Calu3 (cell line): ENCODE measurements at regions not wholly inside any gene's neighbourhood (a gene's known extent, or its start where the extent isn't known, plus 50 kb on each side); places are given as distances from the start of the nearest gene placed in this dataset.

Experiments
- BruUV-seq: library from RNA; stranded (reverse); fragments of 400-500 nt; replicated peaks from 2 replicates; lab custom pipeline; 2021; lab: Mats Ljungman, UMichigan
- CTCF ChIA-PET: fragments of 300-600 bp; sonication (Branson Sonifier 250); formaldehyde crosslinking; loops from one replicate; lab custom pipeline; 2022; ENCODE audit warnings: antibody characterized with exemption; lab: Charles Lee
- DNase-seq: peaks from one replicate; pipeline ENCODE4 v3.0.0; 2022
- H3K27ac Mint-ChIP-seq: one replicate; pipeline ENCODE4 v1.8.0; 2022; ENCODE audit warnings: mixed read lengths; ENCODE audit not compliant: unreplicated experiment
- H3K27me3 Mint-ChIP-seq: one replicate; pipeline ENCODE4 v1.8.0; 2022; ENCODE audit warnings: mixed read lengths; ENCODE audit not compliant: unreplicated experiment
- H3K36me3 Mint-ChIP-seq: one replicate; pipeline ENCODE4 v1.8.0; 2022; ENCODE audit warnings: mild to moderate bottlenecking, moderate library complexity, mixed read lengths; ENCODE audit not compliant: insufficient read depth, unreplicated experiment
- H3K4me1 Mint-ChIP-seq: one replicate; pipeline ENCODE4 v1.8.0; 2022; ENCODE audit warnings: mild to moderate bottlenecking, low read depth, mixed read lengths; ENCODE audit not compliant: unreplicated experiment
- H3K4me3 Mint-ChIP-seq: one replicate; pipeline ENCODE4 v1.8.0; 2022; ENCODE audit warnings: mild to moderate bottlenecking, low read depth, moderate library complexity, mixed read lengths; ENCODE audit not compliant: unreplicated experiment
- H3K9me3 Mint-ChIP-seq: one replicate; pipeline ENCODE4 v1.8.0; 2022; ENCODE audit warnings: low read depth, mixed read lengths; ENCODE audit not compliant: unreplicated experiment
- intact Hi-C: fragments of 100-400 bp; cut with micrococcal nuclease; formaldehyde crosslinking; loops from one replicate; pipeline ENCODE4 v1.10.0; 2022; ENCODE audit not compliant: unreplicated experiment
- TF ChIP-seq, protein P1 (sequence below): fragments of 200-600 bp; IDR thresholded peaks from one replicate; pipeline ENCODE4 v1.8.0; 2022; ENCODE audit warnings: antibody characterized with exemption; ENCODE audit not compliant: unreplicated experiment

DNA sequence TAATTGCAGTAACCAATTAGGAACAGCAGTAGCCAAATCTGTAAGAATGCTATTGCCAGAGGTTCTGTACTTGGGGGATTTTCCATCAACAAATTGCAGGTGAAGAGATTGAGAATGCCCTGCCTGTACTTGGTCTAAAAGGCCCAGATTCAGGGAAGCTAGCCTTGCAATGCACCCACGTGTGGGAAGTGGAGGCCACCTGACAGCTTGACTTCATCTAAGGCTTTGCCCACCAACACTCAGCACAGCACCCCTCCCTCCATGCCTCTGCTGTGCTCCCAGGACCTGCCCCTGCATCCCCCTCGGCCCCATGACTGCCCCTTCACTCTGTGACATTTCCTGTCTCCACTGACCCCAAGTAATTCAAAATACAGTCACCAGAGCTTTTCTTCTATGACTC is 79.1 kb upstream of the CDH5 start:
- Mint-ChIP-seq H3K36me3 (no peaks in the 10 kb centered on the region), H3K27me3 (peaks cover 11% of the 10 kb centered on the region), H3K9me3 (no peaks in the 10 kb centered on the region), H3K27ac (no peak overlapping the region), H3K4me1 (peaks cover 13% of the 10 kb centered on the region), H3K4me3 (no peak overlapping the region)
- no peak for DNase-seq
- BruUV-seq = no TSS peak
- intact Hi-C loops = no loop called here
- CTCF ChIA-PET = no interaction called here
- TF ChIP-seq, protein P1, sequence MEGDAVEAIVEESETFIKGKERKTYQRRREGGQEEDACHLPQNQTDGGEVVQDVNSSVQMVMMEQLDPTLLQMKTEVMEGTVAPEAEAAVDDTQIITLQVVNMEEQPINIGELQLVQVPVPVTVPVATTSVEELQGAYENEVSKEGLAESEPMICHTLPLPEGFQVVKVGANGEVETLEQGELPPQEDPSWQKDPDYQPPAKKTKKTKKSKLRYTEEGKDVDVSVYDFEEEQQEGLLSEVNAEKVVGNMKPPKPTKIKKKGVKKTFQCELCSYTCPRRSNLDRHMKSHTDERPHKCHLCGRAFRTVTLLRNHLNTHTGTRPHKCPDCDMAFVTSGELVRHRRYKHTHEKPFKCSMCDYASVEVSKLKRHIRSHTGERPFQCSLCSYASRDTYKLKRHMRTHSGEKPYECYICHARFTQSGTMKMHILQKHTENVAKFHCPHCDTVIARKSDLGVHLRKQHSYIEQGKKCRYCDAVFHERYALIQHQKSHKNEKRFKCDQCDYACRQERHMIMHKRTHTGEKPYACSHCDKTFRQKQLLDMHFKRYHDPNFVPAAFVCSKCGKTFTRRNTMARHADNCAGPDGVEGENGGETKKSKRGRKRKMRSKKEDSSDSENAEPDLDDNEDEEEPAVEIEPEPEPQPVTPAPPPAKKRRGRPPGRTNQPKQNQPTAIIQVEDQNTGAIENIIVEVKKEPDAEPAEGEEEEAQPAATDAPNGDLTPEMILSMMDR = no peak

DNA sequence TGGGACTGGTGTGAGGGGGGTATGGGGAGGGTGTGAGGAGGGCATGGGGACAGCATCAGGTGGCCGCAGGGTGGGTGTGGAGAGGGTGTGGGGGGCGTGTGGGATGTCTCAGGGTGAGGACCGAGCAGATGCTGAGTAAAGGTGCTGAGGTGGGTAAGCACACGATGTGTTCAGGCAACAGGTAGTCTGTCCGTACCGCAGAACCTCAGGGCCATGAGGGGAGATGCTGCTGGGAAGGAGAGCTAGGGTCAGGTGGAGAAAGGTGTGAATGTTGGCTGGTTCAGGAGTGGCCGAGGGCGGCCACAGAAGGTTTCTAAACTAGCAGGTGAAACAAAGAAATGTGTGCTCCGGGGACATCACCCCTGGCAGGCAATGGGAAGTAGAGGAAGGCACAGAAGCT is 80.0 kb upstream of the CDH5 start:
- TF ChIP-seq, protein P1 = no peak
- CTCF ChIA-PET = no interaction called here
- intact Hi-C loops = no loop called here
- H3K36me3 Mint-ChIP-seq = no peaks in the 10 kb centered on the region
- peaks cover 13% of the 10 kb centered on the region for H3K4me1 Mint-ChIP-seq
- no peak overlapping the region for H3K27ac Mint-ChIP-seq
- H3K4me3 Mint-ChIP-seq = no peak overlapping the region
- peaks cover 2% of the 10 kb centered on the region for H3K27me3 Mint-ChIP-seq
- no peaks in the 10 kb centered on the region for H3K9me3 Mint-ChIP-seq
- no TSS peak for BruUV-seq
- DNase-seq = no peak

DNA sequence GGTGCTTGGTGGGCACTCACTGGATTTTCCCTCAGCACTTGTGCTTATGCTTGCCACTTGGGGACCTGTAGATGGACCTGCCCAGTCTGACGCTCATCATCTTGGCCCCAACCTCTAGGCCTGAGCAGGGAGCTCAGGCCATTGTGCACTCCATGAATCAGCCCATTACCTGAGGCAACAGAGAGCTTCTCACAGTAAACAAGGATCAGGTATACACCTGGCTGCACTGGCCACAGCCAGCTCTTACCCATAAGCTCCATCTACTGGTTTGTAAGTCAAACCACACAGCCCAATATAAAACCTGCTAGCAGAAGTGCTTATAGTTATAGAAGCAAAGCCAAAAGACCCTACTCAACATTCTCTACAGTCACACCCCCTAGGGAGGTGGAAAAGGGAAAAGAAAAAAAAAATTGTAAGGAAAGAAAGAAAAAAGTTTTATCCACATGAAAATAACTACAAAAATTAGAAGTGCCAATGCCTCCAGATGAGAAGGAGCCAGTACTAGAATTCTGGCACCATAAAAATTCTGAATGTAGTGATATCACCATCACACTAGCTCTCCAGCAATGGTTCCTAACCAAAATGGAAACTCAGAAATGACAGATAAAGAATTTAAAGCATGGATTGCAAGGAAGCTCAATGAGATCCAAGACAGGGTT is 87.8 kb upstream of the CDH5 start:
- Mint-ChIP-seq H3K27ac (peak overlapping the region; percentile 76), H3K9me3 (no peaks in the 10 kb centered on the region), H3K36me3 (peaks cover 10% of the 10 kb centered on the region), H3K27me3 (no peaks in the 10 kb centered on the region), H3K4me1 (peaks cover 52% of the 10 kb centered on the region), H3K4me3 (peak overlapping the region; percentile 34)
- CTCF ChIA-PET = interaction anchor here (0.7 to 2.7 kb wide), 10 partner anchors 11 to 589 kb away, joined by 3 to 26 read pairs (median 3); no protein-coding TSS in a partner anchor
- DNase-seq = peak; percentile 68
- BruUV-seq = no TSS peak
- intact Hi-C loops = loop anchor here (10.0 kb wide), 1 partner anchor 1164 kb away; no protein-coding TSS in a partner anchor
- TF ChIP-seq, protein P1 = no peak

DNA sequence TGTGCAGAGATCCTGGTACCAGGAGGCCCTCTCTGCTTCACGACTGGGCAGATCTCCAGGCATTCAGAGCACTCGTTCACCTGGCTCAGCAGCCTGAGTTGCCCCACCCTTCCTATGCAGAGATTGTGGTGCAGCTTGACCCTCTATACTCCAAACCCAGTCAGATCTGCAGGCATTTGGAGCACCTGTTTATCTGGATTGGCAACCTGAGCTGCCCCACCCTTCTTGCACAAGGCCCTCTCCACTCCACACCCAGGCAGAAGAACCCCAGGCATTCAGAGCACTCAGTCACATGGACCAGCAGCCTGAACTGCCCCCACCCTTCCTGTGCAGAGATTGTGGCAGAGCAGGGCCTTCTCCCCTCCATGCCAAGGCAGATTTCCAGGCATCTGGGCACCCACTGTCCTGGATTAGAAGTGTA is 88.4 kb upstream of the CDH5 start:
- intact Hi-C loops = loop anchor here (10.0 kb wide), 1 partner anchor 1163 kb away; no protein-coding TSS in a partner anchor
- Mint-ChIP-seq H3K27me3 (peaks cover under 1% of the 10 kb centered on the region), H3K9me3 (no peaks in the 10 kb centered on the region), H3K4me1 (peaks cover 52% of the 10 kb centered on the region), H3K4me3 (peak overlapping the region; percentile 34), H3K36me3 (peaks cover 10% of the 10 kb centered on the region), H3K27ac (peak overlapping the region; percentile 76)
- TF ChIP-seq, protein P1 = no peak
- no TSS peak for BruUV-seq
- CTCF ChIA-PET = interaction anchor here (0.5 to 2.7 kb wide), 11 partner anchors 12 to 590 kb away, joined by 3 to 26 read pairs (median 3); no protein-coding TSS in a partner anchor
- peak; percentile 93 for DNase-seq
